HL-60 (cell line): ENCODE measurements at regions not wholly inside any gene's neighbourhood (a gene's known extent, or its start where the extent isn't known, plus 50 kb on each side); places are given as distances from the start of the nearest gene placed in this dataset.

Source experiments
- DNase-seq, 2 experiments: peaks; one replicate each; pipeline ENCODE4 v3.0.0-alpha.2; 2010 to 2020; ENCODE audit warnings: low read depth in 1 of 2, low spot score in 1 of 2
- H3K27ac ChIP-seq: fragments of 250-450 bp; sonication (Bioruptor Pico); replicated peaks from 2 replicates; pipeline ENCODE4 v1.5.1; 2020; ENCODE audit warnings: mild to moderate bottlenecking, moderate library complexity
- H3K27me3 ChIP-seq: fragments of 250-450 bp; sonication (Bioruptor Pico); 2 replicates; pipeline ENCODE4 v1.5.1; 2021; ENCODE audit warnings: mild to moderate bottlenecking, moderate library complexity; ENCODE audit not compliant: insufficient read depth, poor library complexity, severe bottlenecking
- H3K4me3 ChIP-seq: replicated peaks from 2 replicates; pipeline ENCODE4 v1.5.1; 2011; ENCODE audit warnings: mild to moderate bottlenecking, control low read depth, low read length; ENCODE audit not compliant: insufficient read depth
- GABPA ChIP-seq: IDR thresholded peaks from 2 replicates; pipeline ENCODE4 v1.6.1; 2012; ENCODE audit warnings: low read depth
- POLR2AphosphoS5 ChIP-seq: IDR thresholded peaks from 2 replicates; pipeline ENCODE4 v1.6.1; 2012; ENCODE audit warnings: low read depth
- SPI1 ChIP-seq: IDR thresholded peaks from 2 replicates; pipeline ENCODE4 v1.6.1; 2012; ENCODE audit warnings: low read depth, mild to moderate bottlenecking, borderline replicate concordance
- TF ChIP-seq, protein P1 (sequence below): IDR thresholded peaks from one replicate; pipeline ENCODE4 v1.5.1; 2011; ENCODE audit warnings: low read length, control low read depth, inconsistent platforms; ENCODE audit not compliant: insufficient read depth
- TF ChIP-seq, protein P2 (sequence below): IDR thresholded peaks from 2 replicates; pipeline ENCODE4 v1.6.1; 2012; ENCODE audit warnings: low read depth; ENCODE audit not compliant: insufficient replicate concordance

DNA sequence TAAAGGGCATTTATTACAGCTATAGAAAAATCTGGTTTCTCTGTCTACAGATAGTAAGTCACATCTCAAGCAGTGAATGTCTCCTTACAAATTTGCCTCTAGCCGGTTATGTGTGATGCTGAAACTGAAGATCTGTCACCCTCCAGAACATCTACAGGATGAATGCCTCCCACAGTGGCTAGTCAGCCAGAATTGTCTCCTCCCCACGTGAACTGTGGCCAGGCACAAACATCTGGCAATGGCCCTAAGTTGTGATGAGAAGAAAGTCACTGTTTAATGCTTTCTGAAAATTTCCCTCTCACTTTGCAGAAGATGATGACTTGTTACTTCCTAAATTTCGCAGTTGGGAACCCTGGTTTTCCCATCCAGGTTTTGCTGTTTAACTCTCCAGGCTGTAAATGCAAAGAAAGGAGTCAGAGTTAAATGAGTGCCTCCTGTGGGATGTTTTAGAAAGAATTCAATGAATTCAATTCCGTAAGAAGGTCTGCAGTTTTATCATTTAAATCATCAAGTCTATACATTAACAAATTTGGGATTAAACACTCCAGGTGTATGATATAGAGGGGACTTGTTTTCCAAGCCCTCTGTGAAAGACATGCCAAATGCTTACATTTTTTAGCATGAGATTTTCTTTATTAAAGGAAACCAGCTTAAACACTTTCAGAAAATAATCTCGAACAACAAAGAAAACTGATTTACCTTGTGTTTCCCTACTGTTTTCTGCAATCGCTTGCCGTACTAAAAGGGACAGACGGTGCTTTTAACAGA lies 55.4 kb upstream of the TLR3 start:
- no peak overlapping the region for H3K27ac ChIP-seq
- TF ChIP-seq, protein P1, sequence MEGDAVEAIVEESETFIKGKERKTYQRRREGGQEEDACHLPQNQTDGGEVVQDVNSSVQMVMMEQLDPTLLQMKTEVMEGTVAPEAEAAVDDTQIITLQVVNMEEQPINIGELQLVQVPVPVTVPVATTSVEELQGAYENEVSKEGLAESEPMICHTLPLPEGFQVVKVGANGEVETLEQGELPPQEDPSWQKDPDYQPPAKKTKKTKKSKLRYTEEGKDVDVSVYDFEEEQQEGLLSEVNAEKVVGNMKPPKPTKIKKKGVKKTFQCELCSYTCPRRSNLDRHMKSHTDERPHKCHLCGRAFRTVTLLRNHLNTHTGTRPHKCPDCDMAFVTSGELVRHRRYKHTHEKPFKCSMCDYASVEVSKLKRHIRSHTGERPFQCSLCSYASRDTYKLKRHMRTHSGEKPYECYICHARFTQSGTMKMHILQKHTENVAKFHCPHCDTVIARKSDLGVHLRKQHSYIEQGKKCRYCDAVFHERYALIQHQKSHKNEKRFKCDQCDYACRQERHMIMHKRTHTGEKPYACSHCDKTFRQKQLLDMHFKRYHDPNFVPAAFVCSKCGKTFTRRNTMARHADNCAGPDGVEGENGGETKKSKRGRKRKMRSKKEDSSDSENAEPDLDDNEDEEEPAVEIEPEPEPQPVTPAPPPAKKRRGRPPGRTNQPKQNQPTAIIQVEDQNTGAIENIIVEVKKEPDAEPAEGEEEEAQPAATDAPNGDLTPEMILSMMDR: no peak
- TF ChIP-seq, protein P2, sequence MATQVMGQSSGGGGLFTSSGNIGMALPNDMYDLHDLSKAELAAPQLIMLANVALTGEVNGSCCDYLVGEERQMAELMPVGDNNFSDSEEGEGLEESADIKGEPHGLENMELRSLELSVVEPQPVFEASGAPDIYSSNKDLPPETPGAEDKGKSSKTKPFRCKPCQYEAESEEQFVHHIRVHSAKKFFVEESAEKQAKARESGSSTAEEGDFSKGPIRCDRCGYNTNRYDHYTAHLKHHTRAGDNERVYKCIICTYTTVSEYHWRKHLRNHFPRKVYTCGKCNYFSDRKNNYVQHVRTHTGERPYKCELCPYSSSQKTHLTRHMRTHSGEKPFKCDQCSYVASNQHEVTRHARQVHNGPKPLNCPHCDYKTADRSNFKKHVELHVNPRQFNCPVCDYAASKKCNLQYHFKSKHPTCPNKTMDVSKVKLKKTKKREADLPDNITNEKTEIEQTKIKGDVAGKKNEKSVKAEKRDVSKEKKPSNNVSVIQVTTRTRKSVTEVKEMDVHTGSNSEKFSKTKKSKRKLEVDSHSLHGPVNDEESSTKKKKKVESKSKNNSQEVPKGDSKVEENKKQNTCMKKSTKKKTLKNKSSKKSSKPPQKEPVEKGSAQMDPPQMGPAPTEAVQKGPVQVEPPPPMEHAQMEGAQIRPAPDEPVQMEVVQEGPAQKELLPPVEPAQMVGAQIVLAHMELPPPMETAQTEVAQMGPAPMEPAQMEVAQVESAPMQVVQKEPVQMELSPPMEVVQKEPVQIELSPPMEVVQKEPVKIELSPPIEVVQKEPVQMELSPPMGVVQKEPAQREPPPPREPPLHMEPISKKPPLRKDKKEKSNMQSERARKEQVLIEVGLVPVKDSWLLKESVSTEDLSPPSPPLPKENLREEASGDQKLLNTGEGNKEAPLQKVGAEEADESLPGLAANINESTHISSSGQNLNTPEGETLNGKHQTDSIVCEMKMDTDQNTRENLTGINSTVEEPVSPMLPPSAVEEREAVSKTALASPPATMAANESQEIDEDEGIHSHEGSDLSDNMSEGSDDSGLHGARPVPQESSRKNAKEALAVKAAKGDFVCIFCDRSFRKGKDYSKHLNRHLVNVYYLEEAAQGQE: no peak
- TF ChIP-seq POLR2AphosphoS5 (no peak), GABPA (no peak), SPI1 (no peak)
- H3K4me3 ChIP-seq: no peak overlapping the region
- DNase-seq: no peak
- H3K27me3 ChIP-seq: no peaks in the 10 kb centered on the region

DNA sequence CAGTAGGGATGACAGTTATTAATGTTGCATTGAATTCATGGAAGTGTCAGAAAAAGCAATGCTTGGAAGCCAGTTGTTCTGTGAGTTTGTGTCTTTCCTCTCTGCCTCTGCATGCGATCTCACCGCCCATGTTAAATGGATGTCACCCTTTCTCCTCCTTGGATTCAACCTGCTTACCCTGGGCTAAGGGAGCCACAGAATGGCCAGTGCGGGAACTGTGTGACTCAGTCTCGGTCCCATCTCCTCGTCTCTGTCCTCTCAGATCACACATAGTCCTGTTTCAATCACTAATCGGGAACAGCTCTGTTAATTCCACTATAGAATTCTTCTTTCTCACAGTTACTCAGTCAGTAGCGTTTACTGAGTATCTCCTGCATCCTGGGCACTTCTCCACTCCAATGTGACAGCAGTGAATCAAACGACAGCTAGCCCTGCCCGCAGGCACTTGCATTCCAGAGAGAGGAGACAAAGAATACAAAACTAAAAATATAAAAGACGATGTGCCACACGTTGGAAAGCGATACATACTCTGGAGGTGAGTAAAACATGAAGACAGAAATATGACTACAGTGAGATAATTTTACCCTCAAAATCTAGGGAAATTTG lies 53.6 kb upstream of the TLR3 start:
- H3K4me3 ChIP-seq: no peak overlapping the region
- DNase-seq: no peak
- TF ChIP-seq, protein P1: no peak
- TF ChIP-seq GABPA: no peak
- TF ChIP-seq, protein P2: no peak
- no peaks in the 10 kb centered on the region for H3K27me3 ChIP-seq
- no peak overlapping the region for H3K27ac ChIP-seq

DNA sequence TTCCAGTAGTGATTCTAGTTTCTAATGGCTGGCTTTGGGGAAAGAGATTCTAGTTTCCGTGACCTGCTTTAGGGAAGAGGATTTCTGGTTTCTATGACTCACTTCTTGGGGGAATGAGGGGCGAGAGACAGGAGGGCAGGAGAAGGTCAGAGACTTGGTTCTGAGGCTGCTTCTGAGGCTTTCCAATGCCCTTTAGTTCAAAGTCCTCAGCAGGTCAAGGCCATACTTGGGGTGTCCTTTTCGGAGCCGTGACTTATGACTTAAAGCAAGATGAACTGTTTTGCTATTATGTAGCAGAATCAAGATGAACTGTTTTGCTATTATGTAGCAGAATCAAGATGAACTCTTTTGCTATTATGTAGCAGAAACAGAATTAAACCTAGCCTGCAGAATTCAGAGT lies 52.2 kb upstream of the TLR3 start:
- no peak for DNase-seq
- H3K27me3 ChIP-seq: no peaks in the 10 kb centered on the region
- no peak overlapping the region for H3K27ac ChIP-seq
- no peak overlapping the region for H3K4me3 ChIP-seq
- TF ChIP-seq, protein P1: no peak
- no peak for TF ChIP-seq SPI1
- TF ChIP-seq, protein P2: no peak
- no peak for TF ChIP-seq GABPA
- no peak for TF ChIP-seq POLR2AphosphoS5
